ENCODE measurements at regions not wholly inside any gene's neighbourhood (a gene's known extent, or its start where the extent isn't known, plus 50 kb on each side); places are given as distances from the start of the nearest gene placed in this dataset.

- H3K4me3 ChIP-seq (ENCODE audit: low read depth, poor library complexity, severe bottlenecking): no peak overlapping the region
- 55 to 59% methylated on average over 3 of the region's 3 CpGs for WGBS, 2 donors
- TF ChIP-seq, protein P1, sequence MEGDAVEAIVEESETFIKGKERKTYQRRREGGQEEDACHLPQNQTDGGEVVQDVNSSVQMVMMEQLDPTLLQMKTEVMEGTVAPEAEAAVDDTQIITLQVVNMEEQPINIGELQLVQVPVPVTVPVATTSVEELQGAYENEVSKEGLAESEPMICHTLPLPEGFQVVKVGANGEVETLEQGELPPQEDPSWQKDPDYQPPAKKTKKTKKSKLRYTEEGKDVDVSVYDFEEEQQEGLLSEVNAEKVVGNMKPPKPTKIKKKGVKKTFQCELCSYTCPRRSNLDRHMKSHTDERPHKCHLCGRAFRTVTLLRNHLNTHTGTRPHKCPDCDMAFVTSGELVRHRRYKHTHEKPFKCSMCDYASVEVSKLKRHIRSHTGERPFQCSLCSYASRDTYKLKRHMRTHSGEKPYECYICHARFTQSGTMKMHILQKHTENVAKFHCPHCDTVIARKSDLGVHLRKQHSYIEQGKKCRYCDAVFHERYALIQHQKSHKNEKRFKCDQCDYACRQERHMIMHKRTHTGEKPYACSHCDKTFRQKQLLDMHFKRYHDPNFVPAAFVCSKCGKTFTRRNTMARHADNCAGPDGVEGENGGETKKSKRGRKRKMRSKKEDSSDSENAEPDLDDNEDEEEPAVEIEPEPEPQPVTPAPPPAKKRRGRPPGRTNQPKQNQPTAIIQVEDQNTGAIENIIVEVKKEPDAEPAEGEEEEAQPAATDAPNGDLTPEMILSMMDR (IDR thresholded peaks at IDR 0.05): no peak
- no peak for TF ChIP-seq POLR2A (IDR thresholded peaks at IDR 0.05)
- DNase-seq (ENCODE audit: low spot score in 2 of 2): no peak
- intact Hi-C loops (cut with DNase I; ENCODE audit: low total_unique reads): loop anchor here (10.0 kb wide), 1 partner anchor 1093 kb away; no protein-coding TSS in a partner anchor
Observed at GRCh38 chr5:4337519-4337918, 741.9 kb downstream of the IRX1 start.

DNA sequence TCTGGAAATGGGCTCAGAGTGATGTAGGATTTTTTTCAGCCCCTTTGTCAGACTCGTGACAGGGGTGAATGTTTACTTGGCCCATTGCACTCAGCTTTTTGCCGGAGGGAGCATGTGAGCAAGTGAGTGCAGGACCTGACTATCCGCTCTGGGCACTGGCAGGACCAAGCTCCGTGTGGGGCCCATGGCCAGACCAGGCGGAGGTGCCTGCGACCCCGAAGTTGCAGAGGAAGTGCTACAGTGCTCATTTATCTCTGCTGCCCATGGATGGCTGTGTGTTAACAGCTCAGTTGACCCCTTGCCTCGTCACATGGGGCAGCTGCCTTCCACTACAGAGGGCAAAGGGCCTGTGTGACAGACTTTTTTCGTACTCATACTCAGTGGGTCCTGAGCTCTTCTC lies 744.3 kb downstream of the IRX1 start:
- 76 to 81% methylated on average over 9 of the region's 9 CpGs for WGBS, 2 donors
- no peak for DNase-seq (ENCODE audit: low spot score in 2 of 2)
- intact Hi-C loops (cut with DNase I; ENCODE audit: low total_unique reads): loop anchor here (5.0 to 10.0 kb wide), 2 partner anchors 1095 to 1397 kb away; no protein-coding TSS in a partner anchor
- H3K4me3 ChIP-seq (ENCODE audit: low read depth, poor library complexity, severe bottlenecking): no peak overlapping the region
- no peak for TF ChIP-seq POLR2A (IDR thresholded peaks at IDR 0.05)
- TF ChIP-seq, protein P1 (IDR thresholded peaks at IDR 0.05): no peak

DNA sequence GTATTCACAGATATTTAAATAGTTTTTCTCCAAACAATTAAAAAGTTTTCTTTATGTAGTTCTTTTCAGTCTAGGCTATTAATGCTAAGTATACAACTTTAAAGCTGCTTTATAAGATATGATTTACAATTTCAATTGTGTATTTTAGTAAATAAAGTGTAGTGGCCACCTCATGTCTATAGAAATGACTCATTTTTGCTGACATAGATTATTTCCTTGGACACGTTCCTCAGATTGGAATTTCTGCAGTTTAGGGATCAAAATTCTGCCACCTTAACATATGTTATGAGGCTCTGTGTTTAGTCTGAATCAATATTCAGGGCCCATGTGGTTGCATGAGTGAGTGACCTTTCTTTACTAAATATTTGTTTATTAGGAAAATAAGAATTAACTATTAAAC lies 750.2 kb downstream of the IRX1 start:
- intact Hi-C loops (cut with DNase I; ENCODE audit: low total_unique reads): no loop called here
- TF ChIP-seq, protein P1 (IDR thresholded peaks at IDR 0.05): no peak
- H3K4me3 ChIP-seq (ENCODE audit: low read depth, poor library complexity, severe bottlenecking): no peak overlapping the region
- WGBS, 2 donors: 65 to 80% methylated on average over 1 of the region's 1 CpG
- no peak for DNase-seq (ENCODE audit: low spot score in 2 of 2)

GRCh38 chr5:4348423-4348822 lies 752.8 kb downstream of the IRX1 start:
- H3K4me3 ChIP-seq (ENCODE audit: low read depth, poor library complexity, severe bottlenecking): no peak overlapping the region
- intact Hi-C loops (cut with DNase I; ENCODE audit: low total_unique reads): no loop called here
- 76 to 78% methylated on average over 3 of the region's 3 CpGs for WGBS, 2 donors
- TF ChIP-seq, protein P1 (IDR thresholded peaks at IDR 0.05): no peak
- no peak for TF ChIP-seq POLR2A (IDR thresholded peaks at IDR 0.05)
- no peak for DNase-seq (ENCODE audit: low spot score in 2 of 2)

GRCh38 chr5:4348919-4349318 lies 753.3 kb downstream of the IRX1 start:
- no peak for TF ChIP-seq POLR2A (IDR thresholded peaks at IDR 0.05)
- TF ChIP-seq, protein P1 (IDR thresholded peaks at IDR 0.05): no peak
- intact Hi-C loops (cut with DNase I; ENCODE audit: low total_unique reads): no loop called here
- H3K4me3 ChIP-seq (ENCODE audit: low read depth, poor library complexity, severe bottlenecking): no peak overlapping the region
- WGBS, 2 donors: 62 to 67% methylated on average over 3 of the region's 3 CpGs
- DNase-seq (ENCODE audit: low spot score in 2 of 2): no peak

DNA sequence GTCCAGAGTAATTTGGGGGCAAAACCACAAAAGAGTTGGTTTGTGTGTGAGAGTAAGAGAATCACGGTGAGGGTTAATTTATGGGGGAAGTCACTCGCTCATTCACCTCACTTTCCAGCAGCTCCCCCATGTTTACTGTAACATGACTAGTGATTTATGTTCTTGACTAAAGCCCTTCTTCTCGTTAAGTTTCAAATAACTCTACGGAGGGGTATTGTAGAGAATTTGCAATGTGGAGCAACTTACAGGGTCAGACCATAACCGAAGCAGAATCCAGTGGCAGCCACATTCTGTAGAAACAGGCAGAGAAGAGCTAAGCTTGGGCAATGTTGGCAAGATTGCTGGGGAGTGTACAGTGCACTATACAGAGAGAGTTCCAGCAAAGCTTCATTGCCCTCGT lies 760.6 kb downstream of the IRX1 start:
- no peak for DNase-seq (ENCODE audit: low spot score in 2 of 2)
- WGBS, 2 donors: 73 to 80% methylated on average over 6 of the region's 6 CpGs
- no peak overlapping the region for H3K4me3 ChIP-seq (ENCODE audit: low read depth, poor library complexity, severe bottlenecking)
- TF ChIP-seq POLR2A (IDR thresholded peaks at IDR 0.05): no peak
- TF ChIP-seq, protein P1 (IDR thresholded peaks at IDR 0.05): no peak
- intact Hi-C loops (cut with DNase I; ENCODE audit: low total_unique reads): no loop called here
